T47D (cell line): ENCODE measurements at regions not wholly inside any gene's neighbourhood (a gene's known extent, or its start where the extent isn't known, plus 50 kb on each side); places are given as distances from the start of the nearest gene placed in this dataset.

ENCODE experiments used
- DNase-seq, 2 experiments: peaks; one replicate each; pipeline versions ENCODE4 v3.0.0 to v3.0.0-alpha.2; 2011 to 2012; ENCODE audit warnings: low read depth in 1 of 2, low spot score in 1 of 2
- JUND ChIP-seq: IDR thresholded peaks from 2 replicates; pipeline ENCODE4 v1.6.1; 2012; ENCODE audit warnings: low read depth
- in situ Hi-C: cut with HindIII; loops from 2 replicates; pipeline ENCODE4 v1.10.0; 2016; ENCODE audit warnings: low sequenced_read_pairs, low pct_unique_long_range_greater_than_20kb

DNA sequence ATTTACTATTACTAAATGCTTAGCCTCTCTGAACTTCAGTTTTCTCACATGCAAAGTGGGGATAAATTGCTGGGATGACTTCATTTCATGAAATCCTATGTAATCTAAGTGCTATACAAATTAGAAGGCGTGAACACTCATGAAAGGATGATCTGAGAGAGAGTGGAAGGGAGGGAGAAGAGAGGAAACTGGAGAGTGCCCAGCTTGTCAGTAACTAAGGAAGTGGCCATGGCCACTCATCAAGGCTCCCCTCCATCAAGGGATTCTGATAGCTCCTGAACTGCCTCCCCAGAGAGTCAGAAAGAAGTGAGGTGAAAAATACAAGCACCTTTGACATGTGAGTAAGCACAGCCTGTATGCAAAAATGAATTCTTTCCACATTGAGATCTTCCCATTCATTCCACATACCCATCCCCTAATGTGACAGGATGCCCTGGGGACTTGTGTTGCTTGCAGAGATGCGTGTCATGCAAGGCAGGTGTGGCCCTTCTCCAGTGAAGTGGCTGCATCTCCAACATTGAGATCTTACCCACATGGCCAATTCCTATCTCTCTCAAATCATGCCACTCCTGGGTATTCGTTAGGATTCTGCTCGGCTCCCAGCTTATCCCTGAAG lies 76.5 kb upstream of the ITPRID1 start:
- no peak for DNase-seq
- in situ Hi-C loops: no loop called here
- TF ChIP-seq JUND: no peak

DNA sequence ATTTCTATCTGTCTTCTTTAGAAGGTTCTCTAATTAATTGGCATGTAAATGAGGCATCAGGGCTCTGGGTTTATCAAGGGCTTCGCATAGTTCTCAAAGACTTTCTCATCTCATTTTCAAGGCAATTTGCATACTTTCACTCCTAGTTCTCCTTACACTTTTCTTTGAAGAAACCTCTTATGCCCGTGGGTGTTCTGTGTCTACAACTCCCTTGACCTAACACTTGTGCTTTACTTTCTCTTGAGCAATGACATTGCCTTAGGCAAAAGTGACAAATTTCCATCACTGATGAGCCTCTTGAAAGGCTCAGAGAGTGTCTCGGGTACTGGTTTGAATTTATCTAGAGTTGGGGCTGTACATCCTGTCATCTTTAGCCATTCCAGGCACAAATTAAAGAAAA lies 74.7 kb upstream of the ITPRID1 start:
- no peak for DNase-seq
- TF ChIP-seq JUND: no peak
- in situ Hi-C loops: no loop called here

DNA sequence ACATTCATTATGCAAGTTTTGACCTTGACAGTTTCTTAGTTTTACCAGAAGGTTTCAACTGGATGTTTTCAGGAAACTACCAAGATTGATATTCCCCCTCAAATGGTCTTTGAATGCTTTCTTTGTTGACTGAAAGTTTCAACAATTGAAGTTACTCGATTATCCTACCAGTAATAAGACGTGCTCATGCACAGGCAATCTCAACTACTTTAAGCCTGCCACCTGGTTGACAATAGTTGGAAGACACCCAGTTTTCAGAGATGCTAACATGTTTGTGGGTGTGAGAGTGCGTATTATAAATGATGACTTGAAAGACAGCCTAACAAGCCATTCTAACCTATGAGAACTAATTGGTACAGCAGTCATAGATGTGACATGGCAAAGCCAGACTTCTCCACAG lies 73.4 kb upstream of the ITPRID1 start:
- TF ChIP-seq JUND: no peak
- DNase-seq: no peak
- in situ Hi-C loops: no loop called here

DNA sequence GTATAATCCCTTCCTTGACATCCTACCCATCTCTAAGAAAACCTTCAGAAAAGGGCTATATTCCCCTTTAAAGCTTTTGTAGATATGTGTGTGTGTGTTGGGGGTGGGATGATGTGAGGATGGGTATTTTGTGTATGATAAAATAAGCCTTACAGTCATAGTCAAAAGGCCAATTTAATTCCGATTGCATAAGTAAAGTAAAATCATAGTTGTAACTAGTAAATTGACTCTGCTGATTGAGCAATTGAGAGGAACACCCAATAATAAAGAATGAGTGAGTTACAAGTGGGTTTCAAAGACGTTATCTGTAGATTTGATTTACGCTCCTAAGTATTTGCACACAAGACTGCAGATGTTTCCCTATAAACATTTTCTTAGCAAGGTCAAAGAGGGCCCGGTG lies 71.3 kb upstream of the ITPRID1 start:
- no peak for DNase-seq
- no peak for TF ChIP-seq JUND
- in situ Hi-C loops: no loop called here

DNA sequence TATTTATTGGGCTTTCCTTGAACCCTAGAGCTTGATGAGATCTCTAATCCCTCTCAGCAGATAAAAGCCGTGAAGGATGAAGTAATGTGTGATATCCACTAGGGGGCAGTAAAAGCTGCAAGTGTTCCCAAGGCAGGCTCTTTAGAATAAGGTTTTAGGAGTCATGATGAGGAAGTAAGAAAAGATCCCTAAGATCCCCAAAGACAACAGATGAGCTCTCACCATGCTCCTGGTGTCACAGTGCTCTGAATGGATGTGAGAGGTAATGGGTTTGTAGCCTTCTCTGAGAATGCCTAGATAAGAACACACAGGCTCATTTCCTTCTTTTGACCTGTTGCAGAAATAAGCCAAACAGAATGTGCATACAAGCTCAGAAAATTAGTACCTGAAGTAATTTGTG lies 70.4 kb upstream of the ITPRID1 start:
- TF ChIP-seq JUND: no peak
- in situ Hi-C loops: no loop called here

DNA sequence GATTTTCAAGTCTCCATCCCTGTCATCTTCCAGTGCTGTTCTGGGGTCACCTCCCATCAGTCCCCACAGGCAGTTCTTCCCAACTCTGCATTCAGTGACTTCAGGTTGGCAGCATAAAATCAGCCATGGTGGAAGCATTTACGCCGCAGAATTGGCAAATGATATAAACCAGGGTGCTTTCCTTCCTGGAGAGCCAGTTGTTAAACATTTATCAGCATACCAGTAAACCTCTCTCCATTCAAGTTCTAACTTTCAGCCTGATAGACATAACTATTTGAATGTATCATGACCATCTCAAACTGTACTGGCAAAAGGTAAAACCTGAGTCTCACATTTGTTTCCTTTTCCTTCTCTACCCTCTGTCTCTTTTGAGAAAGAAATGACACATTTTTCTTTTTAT lies 69.7 kb upstream of the ITPRID1 start:
- in situ Hi-C loops: no loop called here
- no peak for TF ChIP-seq JUND

More for the DNA sequence above, 70.4 kb upstream of the ITPRID1 start:
- peak; percentile 52 to 66 for DNase-seq

DNA sequence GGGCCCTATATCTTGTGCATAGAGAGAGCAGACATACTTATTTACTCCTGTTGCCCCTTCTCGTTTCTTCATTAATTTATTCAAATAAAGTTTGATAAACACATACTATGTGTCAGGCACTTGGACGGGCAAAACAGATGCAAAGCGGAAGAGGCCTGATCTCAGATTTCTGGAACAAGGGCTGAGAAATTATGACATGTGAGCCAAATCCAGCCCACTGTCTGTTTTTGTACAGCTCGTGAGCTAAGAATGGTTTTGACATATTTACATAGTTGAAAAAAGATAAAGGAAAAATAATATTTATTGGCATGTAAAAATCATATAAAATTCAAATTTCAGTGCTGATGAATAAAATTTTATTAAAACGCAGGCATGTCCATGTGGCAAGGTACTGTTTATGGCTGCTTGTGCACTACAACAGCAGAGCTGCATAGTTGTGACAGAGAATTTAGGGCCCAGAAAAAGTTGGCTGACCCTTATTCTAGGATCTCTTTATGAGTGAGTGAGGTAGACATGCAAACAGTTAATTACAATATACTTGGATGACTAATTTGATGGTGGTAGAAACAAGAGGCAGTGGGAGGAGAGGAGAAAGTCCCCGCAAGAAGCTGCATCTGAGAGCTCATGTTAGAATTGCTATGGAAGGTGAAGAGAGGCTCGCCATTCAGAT lies 68.1 kb upstream of the ITPRID1 start:
- no peak for DNase-seq
- in situ Hi-C loops: no loop called here
- no peak for TF ChIP-seq JUND

More for the DNA sequence above, 69.7 kb upstream of the ITPRID1 start:
- DNase-seq: no peak

DNA sequence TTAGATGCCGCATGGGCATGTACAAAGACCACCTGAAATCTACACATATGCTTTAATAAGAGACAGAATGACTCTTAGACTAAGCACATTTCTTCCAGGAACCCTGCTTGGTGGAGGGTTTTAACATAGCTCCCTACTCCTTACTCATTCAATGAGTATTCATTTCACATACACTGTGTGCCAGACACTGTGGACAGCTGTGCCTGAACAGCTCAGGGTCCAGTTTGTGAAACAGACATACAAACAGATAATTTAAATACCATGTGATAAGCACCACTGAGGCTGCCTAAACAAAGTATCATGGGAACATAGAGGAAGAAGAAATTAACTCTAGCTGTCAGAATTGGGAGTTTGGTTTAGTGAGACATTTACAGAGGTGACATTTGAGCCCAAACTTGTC lies 65.2 kb upstream of the ITPRID1 start:
- in situ Hi-C loops: no loop called here
- DNase-seq: no peak
- TF ChIP-seq JUND: no peak

DNA sequence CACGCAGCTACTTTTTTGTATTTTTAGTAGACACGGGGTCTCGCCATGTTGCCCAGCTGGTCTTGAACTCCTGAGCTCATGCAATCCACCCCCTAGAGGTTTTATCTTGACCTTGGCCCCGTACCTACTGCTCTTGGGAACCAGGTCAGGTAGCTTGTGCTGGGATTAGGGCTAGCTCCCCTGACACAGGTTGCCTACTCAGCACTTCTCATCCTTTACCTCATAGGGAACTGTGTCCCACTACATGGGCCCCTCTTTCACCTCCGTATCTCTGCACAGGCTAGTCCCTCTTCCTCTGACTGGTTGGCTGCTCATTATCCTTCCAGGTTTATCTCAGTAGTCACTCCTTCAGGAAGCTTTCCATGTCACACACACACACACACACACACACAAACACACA lies 58.0 kb upstream of the ITPRID1 start:
- DNase-seq: no peak
- in situ Hi-C loops: no loop called here
- no peak for TF ChIP-seq JUND

DNA sequence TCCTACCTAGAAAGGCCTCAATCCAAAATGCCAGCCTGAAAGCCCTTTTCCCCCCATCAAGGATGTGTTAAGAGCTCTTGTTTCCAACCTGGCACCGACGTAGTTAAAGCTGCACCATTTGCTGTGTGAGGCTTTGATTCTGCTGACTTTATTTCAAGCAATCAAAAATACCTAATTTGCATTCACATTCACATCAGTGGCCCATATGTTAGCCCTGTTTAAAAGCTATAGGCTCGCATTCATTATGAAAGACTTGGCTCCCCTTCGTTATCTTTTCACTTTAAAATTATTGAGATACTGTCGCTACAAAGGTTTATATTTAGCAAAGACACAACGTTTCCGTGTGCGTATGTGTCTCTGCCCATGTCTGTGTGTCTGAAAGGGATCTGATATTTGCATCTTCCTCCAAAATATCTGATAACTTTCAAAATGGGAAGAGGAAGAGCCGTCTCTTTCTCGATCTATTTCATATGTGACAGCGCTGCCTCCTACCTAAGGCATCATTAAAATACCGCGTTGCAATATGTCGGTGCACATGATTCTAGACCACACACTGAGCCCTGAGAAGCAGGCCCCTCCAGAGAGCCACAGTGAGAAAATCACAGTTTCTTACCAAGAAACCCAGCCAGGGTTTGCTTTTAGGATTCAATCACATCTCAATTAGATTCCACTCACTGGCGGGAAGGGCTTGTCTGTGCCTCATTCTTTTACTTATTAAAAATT lies 57.1 kb upstream of the ITPRID1 start:
- in situ Hi-C loops: no loop called here
- DNase-seq: no peak
- no peak for TF ChIP-seq JUND

DNA sequence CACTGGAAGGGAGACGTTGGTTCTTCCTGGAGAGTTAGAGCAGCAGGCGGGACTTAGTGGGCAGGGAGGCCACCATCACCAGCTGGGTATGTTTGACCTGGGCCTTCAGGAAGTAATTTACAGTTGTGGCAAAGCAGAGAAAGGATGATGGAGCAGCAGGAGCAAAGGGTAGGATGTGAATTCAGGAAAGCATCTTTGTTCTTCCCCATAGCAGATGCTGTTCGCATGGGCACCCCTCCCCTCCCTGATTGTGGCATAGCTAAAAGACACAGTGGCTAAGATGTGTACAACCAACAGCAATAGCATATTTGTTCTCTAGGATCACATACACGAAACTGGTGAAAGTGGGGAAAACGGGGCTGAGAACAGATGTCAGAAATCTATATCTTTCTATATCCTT lies 56.3 kb upstream of the ITPRID1 start:
- no peak for DNase-seq
- in situ Hi-C loops: no loop called here
- no peak for TF ChIP-seq JUND

DNA sequence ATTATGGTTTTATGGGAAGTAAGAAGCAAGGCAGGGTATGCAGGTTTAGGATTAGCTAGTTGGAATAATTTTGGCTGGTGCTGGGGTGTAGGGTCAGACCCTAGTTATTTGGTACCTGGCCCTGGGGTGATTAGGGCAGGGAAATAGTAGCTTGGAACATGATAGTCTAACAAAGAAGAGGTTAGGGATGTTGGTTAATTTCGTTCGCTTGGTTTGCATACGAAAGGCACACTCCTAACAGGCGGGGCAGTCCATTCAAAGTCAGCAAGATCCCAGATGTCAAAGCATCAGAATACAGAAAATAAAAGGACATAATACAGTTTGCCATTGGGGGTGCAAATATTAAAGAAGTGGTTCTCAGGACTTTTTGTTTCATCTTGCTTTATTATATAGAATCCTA lies 55.7 kb upstream of the ITPRID1 start:
- no peak for TF ChIP-seq JUND
- no peak for DNase-seq
- in situ Hi-C loops: no loop called here

DNA sequence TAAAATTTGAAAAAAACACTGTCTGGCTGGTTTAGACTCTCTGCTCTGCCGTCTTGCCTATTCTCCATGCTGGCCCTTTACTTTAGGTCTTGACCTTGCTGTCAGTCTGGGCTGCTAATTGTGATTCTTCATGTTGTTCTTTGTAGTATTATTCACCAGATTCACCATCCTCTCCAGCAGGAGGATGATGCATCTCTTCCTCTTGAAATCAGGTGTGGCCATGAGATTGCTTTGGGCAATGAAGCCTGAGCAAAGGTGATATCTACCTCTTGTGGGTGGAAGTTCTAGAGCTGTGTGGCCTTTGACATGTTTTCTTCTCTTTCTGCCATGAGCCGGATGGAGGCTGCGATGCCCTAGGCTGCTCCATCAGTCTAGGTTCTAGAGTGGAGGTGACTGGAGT lies 51.3 kb upstream of the ITPRID1 start:
- TF ChIP-seq JUND: no peak
- DNase-seq: no peak
- in situ Hi-C loops: no loop called here
